Heart left ventricle (tissue), 13 donors: ENCODE measurements at regions not wholly inside any gene's neighbourhood (a gene's known extent, or its start where the extent isn't known, plus 50 kb on each side); places are given as distances from the start of the nearest gene placed in this dataset.

Experiments used
- POLR2A ChIP-seq, 2 donors: fragments of 450-650 bp; IDR thresholded peaks; one replicate each; pipeline ENCODE4 v1.6.1; 2017; ENCODE audit warnings: antibody characterized with exemption in 2 of 2, mild to moderate bottlenecking in 2 of 2, moderate library complexity in 2 of 2
- TF ChIP-seq, protein P1 (sequence below), 12 donors: fragments of 200-600 bp; sonication (generic) in 4 of 12; IDR thresholded peaks; one replicate each; pipeline versions ENCODE4 v1.5.0 to v1.8.0; 2018 to 2022; ENCODE audit warnings: antibody characterized with exemption in 12 of 12, mild to moderate bottlenecking in 5 of 12
- donor health status: ischemic (EF 13 %, LVEDD 7.1; RV severe dilation, severe dysfunction).
- donor health status: DM: no; HTN: yes; CAD: no.
- donor health status: DM: no; HTN: no; CAD: no.
- donor health status: ischemic (EF 25% LVEDD 6.9; RV normal size, moderate dysfunction).
- donor health status: ischemic (EF 25% LVEDD 5.7; RV mildly dilated, moderate dysfunction).
- donor health status: ischemic (EF 35%, LVEDD 5.7; RV mildly dilated, moderate dysfunction).
- donor health status: nonischemic (EF 11% LVEDD 7.7; RV severe dilation, severe dysfunction).
- donor health status: DM: yes; HTN: yes; CAD: no.
- donor health status: PGD.
- donor health status: ischemic (EF 29% LVEDD 5.4; RV normal size, mild dysfunction).
- donor health status: nonischemic (EF 23%, LVEDD 6.1; RV moderate dilation, normal function).

DNA sequence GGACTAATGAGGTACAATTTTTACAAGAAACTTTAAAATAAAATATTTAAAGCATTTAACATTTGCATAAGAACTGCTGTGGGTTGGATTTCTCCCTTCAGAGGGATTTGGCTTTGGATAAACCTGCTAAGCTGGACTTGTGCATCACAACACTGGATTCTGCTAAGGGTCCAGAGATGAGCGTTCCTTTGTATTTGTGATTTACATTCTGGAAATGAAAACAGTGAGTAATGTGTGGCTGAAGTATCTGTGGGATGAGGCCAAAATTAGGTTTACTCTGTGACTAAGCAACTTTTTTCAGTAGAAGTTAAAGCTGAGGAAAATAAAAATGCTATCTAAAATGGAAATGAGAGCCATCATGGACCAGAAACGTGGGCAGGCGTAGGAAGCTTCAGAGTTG lies 494.3 kb downstream of the EPM2A start:
- TF ChIP-seq, protein P1, sequence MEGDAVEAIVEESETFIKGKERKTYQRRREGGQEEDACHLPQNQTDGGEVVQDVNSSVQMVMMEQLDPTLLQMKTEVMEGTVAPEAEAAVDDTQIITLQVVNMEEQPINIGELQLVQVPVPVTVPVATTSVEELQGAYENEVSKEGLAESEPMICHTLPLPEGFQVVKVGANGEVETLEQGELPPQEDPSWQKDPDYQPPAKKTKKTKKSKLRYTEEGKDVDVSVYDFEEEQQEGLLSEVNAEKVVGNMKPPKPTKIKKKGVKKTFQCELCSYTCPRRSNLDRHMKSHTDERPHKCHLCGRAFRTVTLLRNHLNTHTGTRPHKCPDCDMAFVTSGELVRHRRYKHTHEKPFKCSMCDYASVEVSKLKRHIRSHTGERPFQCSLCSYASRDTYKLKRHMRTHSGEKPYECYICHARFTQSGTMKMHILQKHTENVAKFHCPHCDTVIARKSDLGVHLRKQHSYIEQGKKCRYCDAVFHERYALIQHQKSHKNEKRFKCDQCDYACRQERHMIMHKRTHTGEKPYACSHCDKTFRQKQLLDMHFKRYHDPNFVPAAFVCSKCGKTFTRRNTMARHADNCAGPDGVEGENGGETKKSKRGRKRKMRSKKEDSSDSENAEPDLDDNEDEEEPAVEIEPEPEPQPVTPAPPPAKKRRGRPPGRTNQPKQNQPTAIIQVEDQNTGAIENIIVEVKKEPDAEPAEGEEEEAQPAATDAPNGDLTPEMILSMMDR (IDR thresholded peaks at IDR 0.05), result no peak
- TF ChIP-seq POLR2A (IDR thresholded peaks at IDR 0.05), result no peak
